GM12878 (cell line): ENCODE measurements at regions not wholly inside any gene's neighbourhood (a gene's known extent, or its start where the extent isn't known, plus 50 kb on each side); places are given as distances from the start of the nearest gene placed in this dataset.

Source experiments
- ATAC-seq: fragments of 200-7000 bp; cut with Tn5 transposase; 3 replicates; pipeline ENCODE4 v1.9.1; 2020; ENCODE audit warnings: mild to moderate bottlenecking, moderate library complexity
- BruUV-seq: library from RNA; stranded (reverse); fragments of 400-500 nt; replicated peaks from 2 replicates; lab custom pipeline; 2021; lab: Mats Ljungman, UMichigan
- CTCF ChIA-PET: fragments of 300-600 bp; sonication (Branson Sonifier 250); formaldehyde crosslinking; extraction: SDS; loops from one replicate; lab custom pipeline; 2021; ENCODE audit warnings: inconsistent platforms; lab: Yijun Ruan, JAX
- POLR2A ChIA-PET: fragments of 350-600 bp; formaldehyde crosslinking; extraction: SDS; loops from one replicate; lab custom pipeline; 2021; ENCODE audit warnings: inconsistent platforms; lab: Charles Lee
- RAD21 ChIA-PET: fragments of 300-600 bp; sonication (Branson Sonifier 250); formaldehyde crosslinking; loops from one replicate; lab custom pipeline; 2023; ENCODE audit warnings: antibody characterized with exemption; ENCODE audit not compliant: unreplicated experiment; lab: Charles Lee
- SMC1A ChIA-PET: fragments of 300-600 bp; sonication (Branson Sonifier 250); formaldehyde crosslinking; loops from one replicate; lab custom pipeline; 2023; ENCODE audit not compliant: unreplicated experiment, uncharacterized antibody; lab: Charles Lee
- DNase-seq: peaks from one replicate; pipeline ENCODE4 v3.0.0-alpha.2; 2011; ENCODE audit warnings: low read depth, low spot score
- FAIRE-seq: peaks from 3 replicates; lab custom pipeline; 2011; peaks lifted over from hg19 to GRCh38; lab: Jason Lieb, UNC
- H2AFZ ChIP-seq: 2 replicates; pipeline ENCODE4 v1.6.0; 2011; ENCODE audit warnings: low read depth, low read length, control low read depth; ENCODE audit not compliant: control insufficient read depth
- H3K27ac ChIP-seq: 2 replicates; pipeline ENCODE4 v1.5.1; 2011; ENCODE audit warnings: control low read depth; ENCODE audit not compliant: control insufficient read depth, insufficient read depth
- H3K27me3 ChIP-seq, 2 experiments: replicated peaks in 1 of 2; 2 replicates each; pipeline versions ENCODE4 v1.6.0 to v1.6.1; 2011; ENCODE audit warnings: low read length in 1 of 2; ENCODE audit not compliant: control insufficient read depth in 2 of 2, insufficient read depth in 2 of 2
- H3K36me3 ChIP-seq, 2 experiments: 2 replicates each; pipeline ENCODE4 v1.5.1; 2011; ENCODE audit warnings: low read length in 1 of 2; ENCODE audit not compliant: control insufficient read depth in 2 of 2, insufficient read depth in 2 of 2
- H3K4me1 ChIP-seq: 2 replicates; pipeline ENCODE4 v1.6.1; 2011; ENCODE audit warnings: mild to moderate bottlenecking, low read length, moderate library complexity, mixed read lengths; ENCODE audit not compliant: control insufficient read depth, insufficient read depth
- H3K4me2 ChIP-seq: 2 replicates; pipeline ENCODE4 v1.6.0; 2011; ENCODE audit warnings: control low read depth; ENCODE audit not compliant: control insufficient read depth, insufficient read depth
- H3K4me3 ChIP-seq: fragments of 200-600 bp; sonication (generic); 2 replicates; pipeline ENCODE4 v1.5.1; 2016
- H3K79me2 ChIP-seq: 2 replicates; pipeline ENCODE4 v1.6.0; 2011; ENCODE audit warnings: low read length; ENCODE audit not compliant: control insufficient read depth, insufficient read depth
- H3K9ac ChIP-seq: 2 replicates; pipeline ENCODE4 v1.8.0; 2011; ENCODE audit warnings: low read length, control low read depth, mixed read lengths; ENCODE audit not compliant: control insufficient read depth, insufficient read depth
- H3K9me3 ChIP-seq: replicated peaks from 3 replicates; pipeline ENCODE4 v1.5.1; 2011; ENCODE audit warnings: mild to moderate bottlenecking, low read length; ENCODE audit not compliant: control insufficient read depth, insufficient read depth
- H4K20me1 ChIP-seq: 2 replicates; pipeline ENCODE4 v1.6.0; 2011; ENCODE audit not compliant: control insufficient read depth, insufficient read depth
- BCL11A ChIP-seq: IDR thresholded peaks from 2 replicates; pipeline ENCODE4 v1.6.1; 2011; ENCODE audit warnings: low read depth, low read length
- BCL3 ChIP-seq: IDR thresholded peaks from 2 replicates; pipeline ENCODE4 v1.6.1; 2011; ENCODE audit warnings: borderline replicate concordance, low read depth, mild to moderate bottlenecking, moderate library complexity, low read length; ENCODE audit not compliant: insufficient read depth, poor library complexity, severe bottlenecking
- BHLHE40 ChIP-seq, 2 experiments: fragments of 450-650 bp in 1 of 2; IDR thresholded peaks; 2 replicates each; pipeline ENCODE4 v1.6.1; 2011 to 2017; ENCODE audit warnings: low read depth in 2 of 2, borderline replicate concordance in 1 of 2, improper control_type of control experiment in 1 of 2, low read length in 1 of 2, mild to moderate bottlenecking in 1 of 2
- CBFB ChIP-seq: IDR thresholded peaks from 2 replicates; pipeline ENCODE4 v1.6.1; 2016; ENCODE audit warnings: antibody characterized with exemption, low read depth
- MEF2A ChIP-seq: IDR thresholded peaks from 2 replicates; pipeline ENCODE4 v1.6.1; 2011; ENCODE audit warnings: low read depth, mild to moderate bottlenecking, low read length, moderate library complexity; ENCODE audit not compliant: insufficient read depth
- MTA3 ChIP-seq: IDR thresholded peaks from 2 replicates; pipeline ENCODE4 v1.6.1; 2012; ENCODE audit warnings: low read length, inconsistent platforms, borderline replicate concordance
- MYB ChIP-seq: fragments of 150-350 bp; IDR thresholded peaks from 2 replicates; pipeline ENCODE4 v1.6.1; 2014; ENCODE audit warnings: mild to moderate bottlenecking, low read depth, low read length, borderline replicate concordance
- MYC ChIP-seq: IDR thresholded peaks from 2 replicates; pipeline ENCODE4 v1.6.1; 2011; ENCODE audit warnings: mild to moderate bottlenecking, low read length, moderate library complexity, inconsistent platforms; ENCODE audit not compliant: insufficient read depth, insufficient replicate concordance, insufficient read length, severe bottlenecking
- NFXL1 ChIP-seq: fragments of 450-650 bp; IDR thresholded peaks from 2 replicates; pipeline ENCODE4 v1.6.1; 2017; ENCODE audit warnings: antibody characterized with exemption, mild to moderate bottlenecking, borderline replicate concordance
- NR2C1 ChIP-seq: fragments of 450-650 bp; IDR thresholded peaks from 2 replicates; pipeline ENCODE4 v1.6.1; 2017; ENCODE audit warnings: antibody characterized with exemption, mild to moderate bottlenecking, moderate library complexity
- RUNX3 ChIP-seq: IDR thresholded peaks from 2 replicates; pipeline ENCODE4 v1.6.1; 2012; ENCODE audit warnings: low read length, inconsistent platforms
- SP1 ChIP-seq: IDR thresholded peaks from one replicate; pipeline ENCODE4 v1.6.1; 2011; ENCODE audit warnings: low read depth, low read length
- SRF ChIP-seq, 2 experiments: IDR thresholded peaks; 2 replicates each; pipeline ENCODE4 v1.6.1; 2011; ENCODE audit warnings: low read depth in 2 of 2, low read length in 2 of 2, mild to moderate bottlenecking in 1 of 2, moderate library complexity in 1 of 2
- WGBS: methylation state at CpG from one replicate; pipeline ENCODE4 v1.1.6; 2016; ENCODE audit warnings: low lambda C conversion rate; ENCODE audit not compliant: insufficient replicate concordance, insufficient coverage; ENCODE audit errors: missing lambda C conversion rate; 5-methylcytosine and 5-hydroxymethylcytosine counted together
- in situ Hi-C: fragments of 300-500 bp; cut with MboI; formaldehyde crosslinking; loops from 9 replicates; pipeline ENCODE4 v1.14.3; 2018; ENCODE audit warnings: mixed read lengths
- intact Hi-C: fragments of 100-400 bp; cut with micrococcal nuclease; formaldehyde crosslinking; loops from one replicate; pipeline ENCODE4 v1.14.2; 2022; ENCODE audit not compliant: unreplicated experiment
- TF ChIP-seq, protein P1 (sequence below): fragments of 450-650 bp; IDR thresholded peaks from 2 replicates; pipeline ENCODE4 v1.6.1; 2017; ENCODE audit warnings: mild to moderate bottlenecking

DNA sequence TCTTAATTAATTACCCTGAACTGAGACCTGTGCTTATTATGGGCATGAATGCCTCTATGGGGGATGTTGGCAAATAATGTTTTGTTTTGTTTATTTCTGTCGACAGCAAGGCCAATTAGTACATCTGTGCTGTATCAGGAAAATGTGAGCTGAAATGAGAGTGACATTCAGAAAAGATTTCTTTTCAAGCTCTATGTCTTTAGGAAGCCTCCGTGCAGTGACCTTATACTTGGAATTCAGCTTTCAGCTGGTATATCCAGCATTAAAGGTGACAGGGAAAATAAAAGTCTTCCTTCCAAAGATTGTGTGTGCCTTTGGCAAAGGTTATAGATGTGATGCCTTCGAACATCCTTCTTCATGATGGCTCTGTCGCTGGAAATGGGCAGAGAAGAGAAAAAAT lies 1061.1 kb downstream of the SORCS3 start:
- Histone ChIP-seq H3K4me2 (no peak overlapping the region), H3K79me2 (no peaks in the 10 kb centered on the region), H2AFZ (no peak overlapping the region), H3K4me1 (no peaks in the 10 kb centered on the region), H3K27me3 (no peaks in the 10 kb centered on the region), H3K27ac (no peak overlapping the region)
- CTCF ChIA-PET, result no interaction called here
- no TSS peak for BruUV-seq
- intact Hi-C loops, result no loop called here
- ATAC-seq (no peak), FAIRE-seq (no peak)
- SMC1A ChIA-PET, result no interaction called here
- TF ChIP-seq, protein P1, sequence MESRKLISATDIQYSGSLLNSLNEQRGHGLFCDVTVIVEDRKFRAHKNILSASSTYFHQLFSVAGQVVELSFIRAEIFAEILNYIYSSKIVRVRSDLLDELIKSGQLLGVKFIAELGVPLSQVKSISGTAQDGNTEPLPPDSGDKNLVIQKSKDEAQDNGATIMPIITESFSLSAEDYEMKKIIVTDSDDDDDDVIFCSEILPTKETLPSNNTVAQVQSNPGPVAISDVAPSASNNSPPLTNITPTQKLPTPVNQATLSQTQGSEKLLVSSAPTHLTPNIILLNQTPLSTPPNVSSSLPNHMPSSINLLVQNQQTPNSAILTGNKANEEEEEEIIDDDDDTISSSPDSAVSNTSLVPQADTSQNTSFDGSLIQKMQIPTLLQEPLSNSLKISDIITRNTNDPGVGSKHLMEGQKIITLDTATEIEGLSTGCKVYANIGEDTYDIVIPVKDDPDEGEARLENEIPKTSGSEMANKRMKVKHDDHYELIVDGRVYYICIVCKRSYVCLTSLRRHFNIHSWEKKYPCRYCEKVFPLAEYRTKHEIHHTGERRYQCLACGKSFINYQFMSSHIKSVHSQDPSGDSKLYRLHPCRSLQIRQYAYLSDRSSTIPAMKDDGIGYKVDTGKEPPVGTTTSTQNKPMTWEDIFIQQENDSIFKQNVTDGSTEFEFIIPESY, result no peak
- no peak for TF ChIP-seq MTA3
- no peak for TF ChIP-seq MEF2A
- no peak for TF ChIP-seq CBFB
- no peak for TF ChIP-seq NFXL1
- no peak for TF ChIP-seq SP1
- TF ChIP-seq MYB, result no peak
- TF ChIP-seq SRF (IDR thresholded peaks at IDR 0.05; ENCODE audit: low read depth in 2 of 2, low read length in 2 of 2), result no peak
- no peak for TF ChIP-seq RUNX3
- TF ChIP-seq MYC, result no peak
- TF ChIP-seq NR2C1, result no peak
- TF ChIP-seq BHLHE40 (IDR thresholded peaks at IDR 0.05; ENCODE audit: borderline replicate concordance in 1 of 2, low read depth in 2 of 2, low read length in 1 of 2), result no peak
- TF ChIP-seq BCL3, result no peak
- no peak for TF ChIP-seq BCL11A
- TF ChIP-seq, all 136 proteins: peak for 0
- WGBS, result 19% methylated on average over 4 of the region's 4 CpGs
- POLR2A ChIA-PET, result no interaction called here
- RAD21 ChIA-PET, result no interaction called here
- DNase-seq, result no peak
- H3K4me3 ChIP-seq, result no peak overlapping the region
- in situ Hi-C loops, result no loop called here
- H3K36me3 ChIP-seq, result no peaks in the 10 kb centered on the region
- H4K20me1 ChIP-seq, result no peaks in the 10 kb centered on the region
- H3K9ac ChIP-seq, result no peak overlapping the region
- H3K9me3 ChIP-seq, result no peaks in the 10 kb centered on the region
